Tibial nerve (tissue), 4 donors: ENCODE measurements at regions not wholly inside any gene's neighbourhood (a gene's known extent, or its start where the extent isn't known, plus 50 kb on each side); places are given as distances from the start of the nearest gene placed in this dataset.

Experiments
- EP300 ChIP-seq, 2 donors: sonication (generic); formaldehyde crosslinking; IDR thresholded peaks; one replicate each; pipeline ENCODE4 v1.6.1; 2017; ENCODE audit warnings: antibody characterized with exemption in 2 of 2, mild to moderate bottlenecking in 1 of 2
- TF ChIP-seq, protein P1 (sequence below), 5 experiments: fragments of 200-600 bp in 3 of 5; fragments of 450-650 bp in 2 of 5; sonication (generic) in 3 of 5; IDR thresholded peaks; one replicate each; pipeline ENCODE4 v1.5.1; 2016 to 2019; ENCODE audit warnings: antibody characterized with exemption in 5 of 5, mild to moderate bottlenecking in 3 of 5, moderate library complexity in 2 of 5

- TF ChIP-seq, protein P1, sequence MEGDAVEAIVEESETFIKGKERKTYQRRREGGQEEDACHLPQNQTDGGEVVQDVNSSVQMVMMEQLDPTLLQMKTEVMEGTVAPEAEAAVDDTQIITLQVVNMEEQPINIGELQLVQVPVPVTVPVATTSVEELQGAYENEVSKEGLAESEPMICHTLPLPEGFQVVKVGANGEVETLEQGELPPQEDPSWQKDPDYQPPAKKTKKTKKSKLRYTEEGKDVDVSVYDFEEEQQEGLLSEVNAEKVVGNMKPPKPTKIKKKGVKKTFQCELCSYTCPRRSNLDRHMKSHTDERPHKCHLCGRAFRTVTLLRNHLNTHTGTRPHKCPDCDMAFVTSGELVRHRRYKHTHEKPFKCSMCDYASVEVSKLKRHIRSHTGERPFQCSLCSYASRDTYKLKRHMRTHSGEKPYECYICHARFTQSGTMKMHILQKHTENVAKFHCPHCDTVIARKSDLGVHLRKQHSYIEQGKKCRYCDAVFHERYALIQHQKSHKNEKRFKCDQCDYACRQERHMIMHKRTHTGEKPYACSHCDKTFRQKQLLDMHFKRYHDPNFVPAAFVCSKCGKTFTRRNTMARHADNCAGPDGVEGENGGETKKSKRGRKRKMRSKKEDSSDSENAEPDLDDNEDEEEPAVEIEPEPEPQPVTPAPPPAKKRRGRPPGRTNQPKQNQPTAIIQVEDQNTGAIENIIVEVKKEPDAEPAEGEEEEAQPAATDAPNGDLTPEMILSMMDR (IDR thresholded peaks at IDR 0.05), result no peak
- TF ChIP-seq EP300 (IDR thresholded peaks at IDR 0.05), result no peak
Measured at GRCh38 chr20:20959031-20959755, 147.0 kb downstream of the LINC00237 start.
